ENCODE measurements at regions not wholly inside any gene's neighbourhood (a gene's known extent, or its start where the extent isn't known, plus 50 kb on each side); places are given as distances from the start of the nearest gene placed in this dataset.

- no peak for DNase-seq (ENCODE audit: low spot score)
These were observed 51.0 kb upstream of the MPDZ start for GRCh38 chr9:13330396-13331004.
